Motor neuron (in vitro differentiated cells): ENCODE measurements at regions not wholly inside any gene's neighbourhood (a gene's known extent, or its start where the extent isn't known, plus 50 kb on each side); places are given as distances from the start of the nearest gene placed in this dataset.
A peak's percentile ranks its signal among the peaks of the same experiment; 100 is the strongest.

ENCODE experiments used
- ATAC-seq, 8 experiments: fragments of 200-7000 bp; cut with Tn5 transposase; replicated peaks in 6 of 8; 2 replicates each; pipeline ENCODE4 v1.8.0; 2021; ENCODE audit warnings: mild to moderate bottlenecking in 8 of 8, moderate library complexity in 8 of 8
- H3K27ac ChIP-seq, 2 donors: fragments of 250-450 bp; sonication (Bioruptor Pico); 2 replicates each; pipeline ENCODE4 v1.9.0; 2021; ENCODE audit warnings: antibody characterized with exemption in 2 of 2, mild to moderate bottlenecking in 2 of 2, moderate library complexity in 1 of 2
- H3K4me1 ChIP-seq, 2 donors: fragments of 250-450 bp; sonication (Bioruptor Pico); replicated peaks in 1 of 2; 2 replicates each; pipeline ENCODE4 v1.6.1; 2021; ENCODE audit warnings: antibody characterized with exemption in 2 of 2, mild to moderate bottlenecking in 2 of 2, moderate library complexity in 1 of 2
- H3K4me3 ChIP-seq, 5 donors: fragments of 250-450 bp; sonication (Bioruptor Pico); 2 replicates each; pipeline ENCODE4 v1.9.0; 2021; ENCODE audit warnings: antibody characterized with exemption in 5 of 5, mild to moderate bottlenecking in 5 of 5, moderate library complexity in 4 of 5
- WGBS, 10 experiments: fragments of 450-650 bp; shearing (Covaris generic); methylation state at CpG; one replicate each; pipeline ENCODE4 v1.0.0; 2022; 5-methylcytosine and 5-hydroxymethylcytosine counted together
- in situ Hi-C, 9 experiments: fragments of 400-800 bp; cut with MboI; loops; one replicate each; pipeline ENCODE4 v1.15.0; 2021; ENCODE audit warnings: low sequenced_read_pairs in 9 of 9, low pct_unique_long_range_greater_than_20kb in 2 of 9; ENCODE audit not compliant: unreplicated experiment in 9 of 9

DNA sequence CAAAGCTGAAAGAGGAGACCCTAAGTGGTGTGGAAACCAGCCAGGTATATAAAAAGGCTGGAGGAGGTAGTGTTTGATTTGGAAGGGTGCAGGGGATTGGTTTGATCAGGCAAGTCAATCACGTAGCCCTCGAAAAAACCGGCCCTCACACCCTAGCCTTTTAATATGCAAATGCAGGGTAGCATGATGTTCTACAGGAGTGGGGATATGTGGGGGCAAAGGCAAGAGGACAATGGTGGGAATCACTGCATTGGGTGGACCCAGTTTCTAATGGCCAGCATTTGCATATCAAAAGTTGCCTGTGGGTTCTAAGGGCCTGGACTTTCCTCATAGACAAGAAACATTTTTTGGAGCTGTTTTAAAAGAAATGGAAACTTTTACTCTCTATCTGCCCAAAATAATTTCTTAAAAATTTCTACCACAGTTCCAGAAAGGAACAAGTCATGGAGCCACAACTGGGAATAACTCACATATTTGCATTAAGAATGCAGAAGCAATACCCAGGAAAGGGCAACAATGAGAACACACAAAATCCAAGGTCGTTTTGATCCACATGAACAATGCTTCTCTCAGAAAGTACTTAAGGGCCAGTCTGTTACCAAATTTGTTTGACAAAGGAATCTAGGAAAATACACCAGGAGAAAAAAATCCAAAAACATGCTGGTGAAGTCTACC lies 915.8 kb downstream of the NLGN4Y start:
- in situ Hi-C loops = no loop called here
- no peak for ATAC-seq
- Histone ChIP-seq H3K4me3 (no peak overlapping the region), H3K4me1 (no peaks in the 10 kb centered on the region), H3K27ac (no peak overlapping the region)
- 28 to 100% (median 100%) methylated on average over 1 to 3 of the region's 4 CpGs; no CpG with 5 or more reads in 7 of the 10 experiments for WGBS, 10 experiments

DNA sequence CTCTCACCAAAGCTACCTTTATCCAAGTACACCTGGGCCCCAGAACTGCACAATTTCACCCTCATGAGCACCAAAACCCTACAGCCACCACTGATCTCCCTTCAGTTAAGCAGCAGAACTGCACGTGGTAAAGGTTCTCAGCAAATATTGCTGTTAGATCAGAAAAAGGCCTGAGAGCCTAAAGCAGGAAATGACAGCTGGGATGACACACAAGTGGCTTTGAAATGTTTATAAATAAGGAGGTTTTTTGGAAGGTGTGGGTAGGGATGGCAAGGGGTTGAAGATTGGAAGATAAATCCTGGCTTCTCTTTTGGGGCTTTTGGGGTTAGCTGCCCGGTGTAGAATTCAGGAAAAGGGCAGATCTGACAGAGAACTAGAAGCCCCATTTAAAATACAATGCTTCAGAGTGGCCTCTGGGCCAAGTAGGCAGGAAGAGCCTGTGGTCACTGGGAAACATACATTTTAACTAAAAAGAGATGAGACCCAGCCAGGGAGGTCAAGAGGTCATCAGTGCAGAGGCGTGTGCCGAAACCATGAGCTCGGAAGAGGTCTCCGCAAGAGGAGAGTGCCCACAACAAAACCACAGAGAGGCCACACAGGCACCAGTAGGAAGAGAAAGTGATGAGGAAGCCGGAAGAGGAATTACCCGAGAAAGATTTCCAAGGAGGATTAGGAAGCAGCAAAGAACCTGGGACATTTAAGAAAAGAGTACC lies 916.5 kb downstream of the NLGN4Y start:
- no peaks in the 10 kb centered on the region for H3K4me1 ChIP-seq

DNA sequence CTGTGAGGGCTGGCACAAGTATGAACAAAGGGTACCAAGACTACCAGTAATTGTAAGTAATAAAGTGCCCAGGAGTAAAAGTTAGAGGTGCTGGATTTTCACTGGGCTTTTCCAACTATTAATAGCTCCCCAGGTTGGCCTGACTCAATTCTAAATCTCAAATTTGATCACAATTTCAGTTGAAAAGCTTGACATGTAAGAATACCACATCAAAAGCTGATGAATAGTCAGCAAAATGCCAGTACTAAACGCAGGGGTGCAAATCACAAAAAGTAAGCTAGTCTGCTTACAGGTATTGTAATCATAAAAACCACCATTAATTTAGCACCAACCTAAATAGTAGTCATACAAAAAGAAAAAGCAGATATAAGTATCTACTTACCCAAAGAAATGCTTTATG lies 917.5 kb downstream of the NLGN4Y start:
- no peak overlapping the region for H3K4me3 ChIP-seq

More for the DNA sequence above, 916.5 kb downstream of the NLGN4Y start:
- Histone ChIP-seq H3K27ac (no peak overlapping the region), H3K4me3 (no peak overlapping the region)
- no peak for ATAC-seq
- in situ Hi-C loops = no loop called here
- WGBS, 10 experiments = 20% methylated on average over 1 of the region's 8 CpGs; no CpG with 5 or more reads in 9 of the 10 experiments

DNA sequence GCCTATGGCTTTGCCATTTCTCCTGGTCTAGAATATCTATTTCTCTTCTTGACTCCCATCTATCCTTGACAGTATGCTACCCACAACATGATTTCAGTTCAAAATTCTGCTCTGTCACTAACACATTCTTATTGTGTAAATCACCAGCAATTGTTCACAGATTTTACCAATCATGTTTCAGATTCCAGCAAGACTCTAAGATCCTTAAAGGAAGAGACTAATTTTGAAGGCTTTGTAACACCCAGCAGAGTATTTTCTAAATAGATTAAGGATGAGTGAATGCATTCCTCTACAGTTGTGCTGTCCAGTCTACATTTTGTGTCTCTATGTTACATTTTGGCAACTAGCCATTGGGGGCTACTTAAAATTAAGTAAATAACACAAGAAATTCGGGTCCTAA lies 921.5 kb downstream of the NLGN4Y start:
- no CpG with 5 or more reads among the region's 1 CpG for WGBS, 10 experiments
- ATAC-seq = no peak
- H3K27ac ChIP-seq = no peak overlapping the region
- no peaks in the 10 kb centered on the region for H3K4me1 ChIP-seq
- H3K4me3 ChIP-seq = no peak overlapping the region
- in situ Hi-C loops = no loop called here

More for the DNA sequence above, 917.5 kb downstream of the NLGN4Y start:
- Histone ChIP-seq H3K4me1 (no peaks in the 10 kb centered on the region), H3K27ac (no peak overlapping the region)
- 40 to 100% methylated on average over 1 of the region's 1 CpG; no CpG with 5 or more reads in 8 of the 10 experiments for WGBS, 10 experiments
- in situ Hi-C loops = no loop called here
- no peak for ATAC-seq

DNA sequence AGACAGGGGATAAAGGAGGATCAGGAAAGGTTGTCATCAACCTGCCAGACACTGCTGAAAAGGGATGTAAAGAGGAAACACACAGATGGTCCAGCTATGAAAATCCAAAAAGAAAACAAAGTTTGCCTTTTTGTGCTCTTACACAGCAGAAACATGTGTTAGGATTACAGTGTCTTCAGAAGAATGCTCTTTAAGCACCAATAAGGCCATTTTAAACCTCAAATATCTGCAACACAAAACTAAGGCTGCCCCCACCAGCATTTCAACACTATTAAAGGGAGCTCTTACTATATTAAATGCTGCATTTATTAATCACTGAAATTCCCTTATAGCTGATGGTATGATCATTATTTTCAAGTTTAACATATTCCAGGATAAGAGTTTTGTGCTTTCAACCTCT lies 922.5 kb downstream of the NLGN4Y start:
- no peak for ATAC-seq
- no peaks in the 10 kb centered on the region for H3K4me1 ChIP-seq
- in situ Hi-C loops = no loop called here
- H3K4me3 ChIP-seq = no peak overlapping the region
- H3K27ac ChIP-seq = no peak overlapping the region

DNA sequence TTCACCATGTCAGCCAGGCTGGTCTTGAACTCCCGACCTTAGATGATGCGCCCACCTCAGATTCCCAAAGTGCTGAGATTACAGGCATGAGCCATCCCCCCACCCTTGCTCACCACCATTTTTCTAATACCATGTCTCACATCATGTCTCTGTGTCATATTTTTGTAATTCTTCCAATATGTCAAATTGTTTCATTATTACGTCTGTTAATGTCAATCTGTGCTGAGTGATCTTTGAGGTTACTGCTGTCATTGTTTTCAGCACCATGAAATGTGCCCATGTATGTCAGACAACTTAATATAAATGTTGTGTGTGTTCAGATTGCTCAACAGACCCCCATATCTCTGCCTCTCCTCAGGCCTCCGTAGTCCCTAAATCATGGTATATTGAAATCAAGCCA lies 923.6 kb downstream of the NLGN4Y start:
- ATAC-seq = no peak
- in situ Hi-C loops = no loop called here
- H3K27ac ChIP-seq = no peak overlapping the region
- WGBS, 10 experiments = 100% methylated on average over 1 of the region's 4 CpGs; no CpG with 5 or more reads in 9 of the 10 experiments
- no peak overlapping the region for H3K4me3 ChIP-seq
- H3K4me1 ChIP-seq = no peaks in the 10 kb centered on the region

DNA sequence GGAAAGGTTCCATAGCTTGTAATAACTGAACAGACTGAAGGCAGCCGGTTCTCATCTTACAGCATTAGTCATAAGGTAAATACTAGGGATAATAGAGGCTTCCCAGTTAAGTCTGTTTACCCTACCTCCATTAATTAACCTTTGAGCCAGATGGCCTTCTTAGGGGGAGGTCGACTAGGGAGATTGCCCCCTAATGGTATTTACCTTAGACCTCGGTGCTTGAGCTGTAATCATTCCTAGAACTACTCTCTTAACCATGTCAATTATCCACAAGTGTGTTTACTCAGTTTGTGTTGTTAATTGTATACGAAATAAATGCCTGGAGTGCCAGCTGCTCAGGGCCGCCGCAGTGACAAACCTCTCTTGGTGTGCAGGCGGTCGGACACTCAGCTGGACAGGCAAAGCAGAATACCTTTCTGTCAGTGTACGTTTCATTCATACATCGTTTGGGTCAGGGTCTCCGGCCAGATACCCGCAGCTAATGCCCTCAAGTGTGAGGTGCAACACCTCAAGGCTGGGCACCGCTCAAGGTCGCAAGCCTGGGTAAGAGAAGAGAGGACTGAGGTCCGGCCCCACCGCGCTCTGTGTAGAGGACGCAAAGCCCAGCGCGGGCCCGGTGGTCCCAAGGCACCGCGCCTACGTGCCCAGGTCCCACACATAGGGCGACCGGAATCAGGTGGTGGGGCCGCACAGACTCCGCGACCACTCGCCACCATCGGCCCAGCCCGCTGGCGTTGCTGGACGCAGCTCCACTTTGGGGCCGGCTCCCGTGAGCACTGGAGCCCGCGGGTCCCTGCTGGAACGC lies 931.0 kb downstream of the NLGN4Y start:
- Histone ChIP-seq H3K4me1 (no peaks in the 10 kb centered on the region), H3K4me3 (no peak overlapping the region), H3K27ac (no peak overlapping the region)
- in situ Hi-C loops = no loop called here
- ATAC-seq = no peak
- 0% methylated on average over 1 of the region's 39 CpGs; no CpG with 5 or more reads in 9 of the 10 experiments for WGBS, 10 experiments

DNA sequence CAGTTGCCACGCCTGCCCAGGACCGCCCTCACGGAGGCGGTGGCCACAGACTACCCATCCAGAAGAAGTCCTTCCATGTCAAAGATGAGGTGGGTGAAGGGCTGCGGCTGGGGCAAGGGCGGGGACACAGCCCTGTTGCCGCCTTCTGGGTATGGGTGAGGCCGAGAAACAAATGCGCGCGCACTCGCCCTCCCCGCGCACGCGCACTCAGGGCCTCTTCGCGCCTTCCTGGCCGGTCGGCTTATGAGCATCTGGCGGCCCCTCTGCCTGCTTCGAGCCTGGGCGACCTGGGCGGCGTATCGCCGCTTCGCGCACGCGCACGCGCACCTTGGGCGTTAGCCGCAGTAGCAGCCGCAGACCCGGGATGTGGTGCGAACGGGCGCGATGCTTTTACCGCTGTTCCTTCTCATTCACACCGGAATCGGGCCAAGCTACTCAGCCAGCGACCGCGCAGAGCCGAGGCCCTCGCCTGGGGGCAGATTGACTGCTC lies 931.7 kb downstream of the NLGN4Y start:
- in situ Hi-C loops = no loop called here
- peak in 3 of 8 experiments; percentile 58 to 95 (median 58) for ATAC-seq
- no peaks in the 10 kb centered on the region for H3K4me1 ChIP-seq
- H3K4me3 ChIP-seq = no peak overlapping the region
- H3K27ac ChIP-seq = no peak overlapping the region
- 11 to 100% (median 97%) methylated on average over 2 to 7 of the region's 49 CpGs; no CpG with 5 or more reads in 7 of the 10 experiments for whole genome bisulfite sequencing, 10 experiments

DNA sequence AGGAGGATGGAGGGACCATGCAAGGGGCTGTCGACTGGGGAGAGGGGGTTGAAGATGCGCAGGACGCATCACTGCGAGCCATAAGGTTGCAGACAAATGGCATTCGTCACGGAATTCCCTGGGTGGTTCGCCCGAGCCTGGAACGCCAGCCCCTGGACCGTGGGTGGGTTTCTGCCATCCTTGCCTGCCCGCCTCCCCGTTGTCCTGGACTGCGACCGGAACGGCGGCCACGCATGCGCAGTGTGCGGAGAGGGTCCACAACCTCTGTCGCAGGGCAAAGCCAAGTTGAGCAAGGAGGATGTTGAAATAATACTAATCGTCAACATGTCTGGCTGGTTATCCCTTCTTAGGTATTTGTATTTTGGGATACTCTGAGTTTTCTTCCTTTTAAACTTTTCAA lies 932.2 kb downstream of the NLGN4Y start:
- WGBS, 10 experiments = 60 to 100% methylated on average over 1 to 2 of the region's 21 CpGs; no CpG with 5 or more reads in 8 of the 10 experiments
- no peak overlapping the region for H3K4me3 ChIP-seq
- in situ Hi-C loops = no loop called here
- no peaks in the 10 kb centered on the region for H3K4me1 ChIP-seq
- H3K27ac ChIP-seq = no peak overlapping the region
- ATAC-seq = no peak

DNA sequence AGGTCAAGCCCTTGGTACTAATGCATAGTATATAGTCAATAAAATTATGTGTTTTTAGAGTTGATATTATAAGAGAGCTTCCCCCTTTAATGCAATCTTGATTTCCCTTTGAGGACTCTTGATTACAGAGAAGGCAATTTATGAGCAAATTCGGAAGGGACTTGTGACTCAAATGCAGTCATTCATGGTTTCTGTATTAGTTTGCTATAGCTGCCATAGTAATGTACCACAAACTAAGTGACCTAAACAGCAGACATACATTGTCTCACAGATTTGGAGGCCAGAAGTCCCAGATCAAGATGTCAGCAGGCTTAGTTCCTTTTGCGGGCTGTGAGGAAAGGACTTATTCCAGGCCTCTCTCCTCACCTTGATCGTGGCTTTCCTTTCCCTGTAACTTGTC lies 933.4 kb downstream of the NLGN4Y start:
- no peak for ATAC-seq
- in situ Hi-C loops = no loop called here
- H3K27ac ChIP-seq = no peak overlapping the region
- WGBS, 10 experiments = 0 to 100% (median 93%) methylated on average over 1 to 2 of the region's 3 CpGs; no CpG with 5 or more reads in 6 of the 10 experiments
- H3K4me3 ChIP-seq = no peak overlapping the region
- no peaks in the 10 kb centered on the region for H3K4me1 ChIP-seq

DNA sequence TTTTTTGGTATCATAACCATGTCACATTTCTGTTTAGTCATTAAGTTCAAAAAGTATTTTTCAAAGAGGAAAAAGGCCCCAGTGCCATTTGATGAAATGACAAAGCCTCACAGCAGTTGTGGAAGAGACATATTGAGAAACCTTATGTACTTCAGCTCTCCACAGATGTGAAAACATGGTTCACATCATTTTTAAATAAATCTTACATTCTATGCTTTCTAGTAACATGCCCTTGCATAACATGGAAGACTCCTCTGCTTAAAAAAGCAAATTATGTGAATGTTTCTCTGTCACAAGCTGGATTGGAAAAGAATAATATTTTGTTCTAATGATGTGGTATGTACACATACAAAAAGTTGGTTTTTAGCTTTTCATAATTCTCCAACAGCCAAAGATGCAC lies 934.1 kb downstream of the NLGN4Y start:
- ATAC-seq = no peak
- Histone ChIP-seq H3K4me3 (no peak overlapping the region), H3K27ac (no peak overlapping the region), H3K4me1 (no peaks in the 10 kb centered on the region)
- in situ Hi-C loops = no loop called here

DNA sequence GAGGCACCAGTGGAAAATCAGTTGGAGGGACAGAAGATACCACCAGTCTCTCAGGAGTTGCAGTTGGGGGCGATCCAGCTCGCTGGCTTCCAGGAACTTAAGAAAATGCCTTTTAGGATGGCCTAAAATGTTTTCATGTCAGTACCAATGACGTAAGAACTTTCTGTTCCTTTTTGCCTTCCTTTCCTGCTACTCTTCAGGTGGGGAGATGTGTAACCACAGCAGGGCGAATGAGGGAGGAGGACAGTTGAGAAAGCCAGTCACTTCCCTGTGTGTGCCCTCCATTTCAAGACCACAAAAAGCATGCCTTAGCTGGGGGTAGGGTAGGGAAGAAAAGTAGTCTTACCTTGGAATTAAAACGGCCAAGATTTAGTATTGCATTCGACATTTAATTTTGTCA lies 941.6 kb downstream of the NLGN4Y start:
- Histone ChIP-seq H3K4me1 (no peaks in the 10 kb centered on the region), H3K4me3 (no peak overlapping the region), H3K27ac (no peak overlapping the region)
- no peak for ATAC-seq
- in situ Hi-C loops = no loop called here
- WGBS, 10 experiments = 67 to 100% methylated on average over 1 of the region's 6 CpGs; no CpG with 5 or more reads in 8 of the 10 experiments

DNA sequence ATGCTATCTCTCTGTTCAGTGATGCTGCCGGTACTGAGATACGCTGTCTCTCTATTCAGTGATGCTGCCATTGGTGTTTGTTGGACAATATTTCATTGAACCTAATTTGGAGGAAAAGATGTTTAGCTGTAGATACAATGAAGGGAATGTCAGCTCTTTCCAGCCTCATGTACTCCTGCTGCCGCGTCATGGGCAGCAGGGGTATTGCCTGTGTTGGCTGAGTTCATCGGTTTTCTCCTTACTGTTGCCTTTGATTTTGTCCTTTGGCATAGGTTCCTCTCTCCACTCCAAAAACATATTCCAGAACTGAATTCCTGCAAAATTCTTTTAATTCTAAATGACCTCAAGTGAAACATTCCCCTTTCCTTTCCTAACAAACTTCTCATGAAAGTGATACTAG lies 942.6 kb downstream of the NLGN4Y start:
- ATAC-seq = no peak
- Histone ChIP-seq H3K27ac (no peak overlapping the region), H3K4me3 (no peak overlapping the region), H3K4me1 (no peaks in the 10 kb centered on the region)
- in situ Hi-C loops = no loop called here
- WGBS, 10 experiments = 0 to 100% (median 86%) methylated on average over 1 to 2 of the region's 5 CpGs; no CpG with 5 or more reads in 7 of the 10 experiments
